HEK293T (cell line): ENCODE measurements at regions not wholly inside any gene's neighbourhood (a gene's known extent, or its start where the extent isn't known, plus 50 kb on each side); places are given as distances from the start of the nearest gene placed in this dataset.

ENCODE experiments used
- CTCF ChIA-PET: fragments of 350-600 bp; formaldehyde crosslinking; extraction: SDS; loops from one replicate; lab custom pipeline; 2021; ENCODE audit warnings: antibody characterized with exemption, inconsistent platforms; lab: Yijun Ruan, JAX
- POLR2A ChIA-PET: fragments of 350-600 bp; formaldehyde crosslinking; extraction: SDS; loops from one replicate; lab custom pipeline; 2020; ENCODE audit warnings: antibody characterized with exemption, inconsistent platforms; lab: Yijun Ruan, JAX
- DNase-seq: peaks from one replicate; pipeline ENCODE4 v3.0.0; 2012; ENCODE audit warnings: mixed read lengths; ENCODE audit errors: extremely low spot score
- ARNT ChIP-seq: fragments of 450-650 bp; IDR thresholded peaks from 2 replicates; pipeline ENCODE4 v1.6.1; 2017; ENCODE audit warnings: mild to moderate bottlenecking
- BHLHE40 ChIP-seq: fragments of 450-650 bp; IDR thresholded peaks from 2 replicates; pipeline ENCODE4 v1.6.1; 2016; ENCODE audit warnings: mild to moderate bottlenecking, moderate library complexity, borderline replicate concordance
- CTBP1 ChIP-seq: fragments of 450-650 bp; IDR thresholded peaks from 2 replicates; pipeline ENCODE4 v1.6.1; 2016; ENCODE audit warnings: borderline replicate concordance
- ELF4 ChIP-seq: fragments of 450-650 bp; IDR thresholded peaks from 2 replicates; pipeline ENCODE4 v1.6.1; 2017; ENCODE audit warnings: antibody characterized with exemption
- FOXA1 ChIP-seq: fragments of 450-650 bp; IDR thresholded peaks from 2 replicates; pipeline ENCODE4 v1.6.1; 2016; ENCODE audit warnings: mild to moderate bottlenecking
- FOXK2 ChIP-seq: fragments of 450-650 bp; IDR thresholded peaks from 2 replicates; pipeline ENCODE4 v1.6.1; 2016; ENCODE audit warnings: mild to moderate bottlenecking
- FOXM1 ChIP-seq: fragments of 450-650 bp; IDR thresholded peaks from 2 replicates; pipeline ENCODE4 v1.6.1; 2017; ENCODE audit warnings: mild to moderate bottlenecking, borderline replicate concordance
- HDGF ChIP-seq: fragments of 450-650 bp; IDR thresholded peaks from 2 replicates; pipeline ENCODE4 v1.6.1; 2017; ENCODE audit warnings: antibody characterized with exemption, borderline replicate concordance
- L3MBTL2 ChIP-seq: fragments of 450-650 bp; conservative IDR thresholded peaks from 2 replicates; pipeline ENCODE4 v1.6.1; 2016; ENCODE audit warnings: mild to moderate bottlenecking
- LEF1 ChIP-seq: fragments of 450-650 bp; IDR thresholded peaks from 2 replicates; pipeline ENCODE4 v1.6.1; 2017; ENCODE audit warnings: mild to moderate bottlenecking, borderline replicate concordance
- NFRKB ChIP-seq: fragments of 450-650 bp; IDR thresholded peaks from 2 replicates; pipeline ENCODE4 v1.6.1; 2016; ENCODE audit warnings: mild to moderate bottlenecking, moderate library complexity
- SP1 ChIP-seq: fragments of 450-650 bp; IDR thresholded peaks from 2 replicates; pipeline ENCODE4 v1.6.1; 2017
- SUZ12 ChIP-seq: fragments of 450-650 bp; IDR thresholded peaks from 2 replicates; pipeline ENCODE4 v1.6.1; 2016; ENCODE audit warnings: mild to moderate bottlenecking
- TARDBP ChIP-seq: fragments of 450-650 bp; IDR thresholded peaks from 2 replicates; pipeline ENCODE4 v1.6.1; 2016
- ZNF384 ChIP-seq: fragments of 450-650 bp; IDR thresholded peaks from 2 replicates; pipeline ENCODE4 v1.6.1; 2016
- TF ChIP-seq, protein P1 (sequence below): fragments of 450-650 bp; IDR thresholded peaks from 2 replicates; pipeline ENCODE4 v1.6.1; 2016

DNA sequence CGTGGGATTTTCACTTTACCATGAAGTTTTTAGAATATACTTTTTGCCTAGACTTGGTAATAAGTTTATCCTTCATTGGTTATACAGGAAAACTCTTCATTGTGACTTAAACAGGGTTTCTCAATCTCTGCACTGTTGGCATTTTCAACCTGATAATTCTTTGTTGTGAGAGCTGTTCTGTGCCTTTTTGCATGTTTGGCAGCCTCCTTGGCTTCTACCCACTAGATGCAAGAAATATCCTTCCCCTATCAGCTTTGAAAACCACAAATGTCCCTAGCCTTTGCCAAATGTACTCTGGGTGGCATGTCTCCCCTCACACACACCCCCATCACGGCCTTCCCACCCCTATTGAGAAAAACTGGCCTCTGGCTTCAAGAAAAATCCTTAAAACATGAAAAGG lies 180.9 kb downstream of the ESM1 start:
- TF ChIP-seq SUZ12 (no peak), L3MBTL2 (no peak), FOXM1 (no peak), FOXA1 (no peak), CTBP1 (no peak), NFRKB (no peak), ARNT (no peak), FOXK2 (no peak), ELF4 (no peak)
- DNase-seq, result no peak
- POLR2A ChIA-PET, result no interaction called here
- CTCF ChIA-PET, result no interaction called here

DNA sequence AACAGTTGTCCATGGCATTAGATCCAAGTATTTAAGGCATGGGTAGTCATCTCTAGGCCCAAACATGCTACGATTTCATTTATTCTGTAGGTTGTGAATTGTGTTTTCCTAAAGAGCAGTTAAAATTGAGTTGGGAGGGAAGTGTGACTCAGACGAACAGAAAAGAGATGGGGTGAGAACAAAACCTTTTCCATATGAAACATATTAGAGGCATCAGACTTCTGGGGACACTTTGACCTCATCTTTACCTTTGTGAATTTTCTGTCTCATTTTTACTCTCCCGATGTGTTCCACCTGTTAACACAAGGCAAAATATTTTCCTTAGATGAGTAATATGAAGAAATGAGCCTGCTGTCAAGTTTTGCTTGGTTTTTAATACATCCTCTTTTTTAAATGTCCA lies 181.3 kb downstream of the ESM1 start:
- TF ChIP-seq L3MBTL2, result no peak
- no peak for TF ChIP-seq HDGF
- TF ChIP-seq FOXA1, result no peak
- no peak for TF ChIP-seq ZNF384
- TF ChIP-seq ELF4, result no peak
- no peak for TF ChIP-seq FOXM1
- TF ChIP-seq SUZ12, result no peak
- no peak for TF ChIP-seq TARDBP
- no peak for TF ChIP-seq ARNT
- no peak for TF ChIP-seq NFRKB
- TF ChIP-seq, protein P1, sequence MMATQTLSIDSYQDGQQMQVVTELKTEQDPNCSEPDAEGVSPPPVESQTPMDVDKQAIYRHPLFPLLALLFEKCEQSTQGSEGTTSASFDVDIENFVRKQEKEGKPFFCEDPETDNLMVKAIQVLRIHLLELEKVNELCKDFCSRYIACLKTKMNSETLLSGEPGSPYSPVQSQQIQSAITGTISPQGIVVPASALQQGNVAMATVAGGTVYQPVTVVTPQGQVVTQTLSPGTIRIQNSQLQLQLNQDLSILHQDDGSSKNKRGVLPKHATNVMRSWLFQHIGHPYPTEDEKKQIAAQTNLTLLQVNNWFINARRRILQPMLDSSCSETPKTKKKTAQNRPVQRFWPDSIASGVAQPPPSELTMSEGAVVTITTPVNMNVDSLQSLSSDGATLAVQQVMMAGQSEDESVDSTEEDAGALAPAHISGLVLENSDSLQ, result no peak
- no peak for TF ChIP-seq CTBP1
- TF ChIP-seq SP1, result no peak
- ChIA-PET CTCF (no interaction called here), POLR2A (no interaction called here)
- DNase-seq, result no peak

DNA sequence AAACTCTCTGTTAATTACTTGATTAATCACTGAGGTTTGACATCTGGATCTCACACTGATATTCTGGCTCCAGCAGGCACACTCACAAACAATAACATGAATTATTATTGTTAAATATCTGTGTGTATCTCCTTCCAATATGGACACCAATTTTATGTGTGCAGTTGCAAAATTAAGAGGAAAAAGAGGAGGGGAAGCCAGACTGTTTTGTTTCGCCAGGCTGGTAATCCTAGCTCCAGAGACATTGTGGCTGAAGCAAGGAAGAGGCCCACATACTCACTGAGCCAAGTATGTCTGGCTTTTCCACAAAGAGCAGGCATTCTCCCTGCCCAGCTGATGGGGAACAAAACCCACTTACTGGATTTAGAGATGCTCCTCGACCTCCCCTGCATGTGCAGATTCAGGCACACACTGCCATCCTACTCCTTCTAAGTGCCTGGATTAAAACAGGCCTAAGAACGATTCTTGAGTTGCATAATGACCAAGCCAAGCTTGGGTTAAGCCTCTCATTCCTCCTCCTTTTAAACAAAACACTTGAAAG lies 181.9 kb downstream of the ESM1 start:
- ChIA-PET POLR2A (no interaction called here), CTCF (no interaction called here)
- TF ChIP-seq ARNT (no peak), L3MBTL2 (no peak), CTBP1 (no peak), FOXK2 (no peak)
- DNase-seq, result no peak

DNA sequence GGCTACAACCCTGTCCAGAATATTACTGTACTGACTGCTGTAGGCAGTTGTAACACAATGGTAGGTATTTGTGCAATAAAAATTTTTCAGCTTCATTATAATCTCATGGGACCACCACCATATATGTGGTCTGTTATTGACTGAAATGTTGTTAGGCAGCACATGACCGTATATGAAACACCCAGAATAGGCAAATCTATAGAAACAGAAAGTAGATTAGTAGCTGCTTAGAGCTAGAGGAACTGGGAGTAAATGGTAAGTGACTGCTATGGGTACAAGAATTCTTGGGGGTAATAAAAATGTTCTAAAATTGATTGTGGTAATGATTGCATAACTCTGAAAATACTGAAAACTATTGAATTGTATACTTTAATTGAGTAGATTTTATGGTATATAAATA lies 185.7 kb downstream of the ESM1 start:
- ChIA-PET CTCF (no interaction called here), POLR2A (no interaction called here)
- no peak for DNase-seq
- no peak for TF ChIP-seq TARDBP

DNA sequence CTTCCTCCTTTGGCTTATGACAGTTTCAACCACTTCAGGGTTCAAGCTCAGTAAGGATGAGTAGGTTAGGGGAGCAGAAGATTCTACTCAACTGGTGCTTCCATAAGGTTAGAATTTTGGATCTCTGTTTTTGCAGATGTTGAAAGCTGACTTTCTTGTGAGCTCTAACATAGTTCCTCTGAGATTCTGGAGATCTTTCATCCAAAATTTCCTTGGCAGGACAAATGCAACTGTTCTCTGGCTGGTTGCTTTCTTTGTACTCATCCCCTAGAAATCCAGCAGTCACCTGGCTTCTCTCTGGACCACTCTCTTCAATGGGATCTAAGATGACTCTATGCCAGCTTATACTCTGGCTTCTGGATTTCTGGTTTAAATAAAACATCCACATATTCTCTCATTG lies 189.6 kb downstream of the ESM1 start:
- TF ChIP-seq SP1 (no peak), ELF4 (no peak), ARNT (no peak), BHLHE40 (no peak), ZNF384 (no peak)
- TF ChIP-seq, protein P1, result no peak
- DNase-seq, result no peak
- CTCF ChIA-PET, result no interaction called here
- POLR2A ChIA-PET, result no interaction called here

DNA sequence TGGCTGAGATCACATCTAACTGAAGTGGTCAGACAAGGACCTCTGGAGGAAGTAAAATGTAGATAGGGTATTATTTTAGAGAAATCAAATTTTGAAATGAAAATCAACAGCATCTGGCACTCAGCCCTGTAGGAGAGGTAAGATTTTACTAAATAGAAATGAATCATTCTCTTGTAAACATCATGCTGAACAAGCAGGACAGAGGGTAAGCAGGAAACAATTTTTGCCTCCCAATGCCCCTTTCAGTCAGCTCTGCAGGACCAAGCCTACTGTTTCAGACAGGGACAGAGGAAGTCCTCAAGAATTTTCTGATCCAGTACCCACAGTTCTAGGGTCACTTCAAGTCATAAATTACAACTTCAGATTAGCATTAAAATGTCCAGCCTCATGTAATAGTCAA lies 190.1 kb downstream of the ESM1 start:
- CTCF ChIA-PET, result no interaction called here

DNA sequence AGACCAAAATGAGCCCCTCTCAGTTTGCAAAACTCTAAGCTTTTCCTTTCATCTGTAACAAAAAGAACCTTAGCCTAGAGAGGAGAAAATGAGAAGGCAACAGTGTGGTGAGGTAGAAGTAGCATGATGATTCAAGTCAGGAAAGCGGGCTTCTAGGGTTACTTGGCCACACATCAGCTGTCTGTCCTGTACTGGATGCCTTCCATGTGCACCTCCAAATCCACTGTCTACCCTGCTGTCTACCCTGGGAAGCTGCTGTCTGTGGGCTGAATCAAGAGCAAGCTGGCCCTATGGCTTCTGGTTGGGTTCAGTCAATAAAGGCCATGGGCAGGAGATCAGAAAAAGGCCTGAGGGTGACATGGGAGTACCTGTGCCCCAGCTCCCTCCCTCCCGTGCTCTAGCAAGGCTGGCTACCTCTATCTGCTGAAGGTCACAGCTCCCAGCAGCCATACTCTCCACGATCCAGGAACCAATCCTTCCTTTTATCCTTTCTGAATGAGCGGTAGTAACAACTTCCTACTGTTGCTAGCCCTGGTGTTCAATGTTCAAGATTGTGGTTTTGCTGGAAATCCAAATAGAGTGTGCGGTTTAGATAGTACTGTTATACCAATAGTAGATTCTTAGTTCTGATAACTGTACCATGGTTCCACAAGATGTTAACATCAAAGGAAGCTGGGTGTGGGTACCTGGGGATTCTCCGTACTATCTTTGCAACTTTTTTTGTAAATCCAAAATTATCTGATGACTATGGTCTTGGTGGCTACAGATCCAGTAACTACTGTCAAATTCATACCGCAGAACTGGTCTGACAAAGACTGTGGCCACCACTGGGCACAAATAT lies 191.0 kb downstream of the ESM1 start:
- TF ChIP-seq SP1, result no peak
- TF ChIP-seq BHLHE40, result no peak
- no peak for TF ChIP-seq FOXK2
- TF ChIP-seq LEF1, result no peak
- TF ChIP-seq L3MBTL2, result no peak
- TF ChIP-seq CTBP1, result no peak
- TF ChIP-seq NFRKB, result no peak
- DNase-seq, result no peak
- POLR2A ChIA-PET, result no interaction called here
- CTCF ChIA-PET, result interaction anchor here (0.6 kb wide), 1 partner anchor 950 kb away, joined by 4 read pairs; no protein-coding TSS in a partner anchor

More for the DNA sequence above, 190.1 kb downstream of the ESM1 start:
- no peak for DNase-seq
- POLR2A ChIA-PET, result no interaction called here
- TF ChIP-seq SP1, result no peak
